ENCODE measurements at regions not wholly inside any gene's neighbourhood (a gene's known extent, or its start where the extent isn't known, plus 50 kb on each side); places are given as distances from the start of the nearest gene placed in this dataset.

GRCh38 chr5:111596705-111597104 lies 84.4 kb upstream of the STARD4 start:
- Histone ChIP-seq H4K5ac (ENCODE audit: low read depth, low read length) (no peak overlapping the region), H4K20me1 (ENCODE audit: insufficient read depth, low read length) (no peaks in the 10 kb centered on the region), H3K4me1 (ENCODE audit: control insufficient read depth, insufficient read depth, low read length) (no peaks in the 10 kb centered on the region), H4K91ac (ENCODE audit: insufficient read depth, low read depth, low read length) (no peak overlapping the region), H3K27me3 (ENCODE audit: control insufficient read depth, insufficient read depth, low read length) (peaks cover 16% of the 10 kb centered on the region), H2AK5ac (ENCODE audit: low read depth, low read length) (no peak overlapping the region), H3K79me1 (ENCODE audit: low read depth in 1 of 2, low read length in 2 of 2) (no peaks in the 10 kb centered on the region), H3K23ac (ENCODE audit: low read depth, low read length) (no peak overlapping the region), H2BK5ac (ENCODE audit: low read depth, low read length, poor library complexity, severe bottlenecking) (no peak overlapping the region), H3K9me1 (ENCODE audit: insufficient read depth, low read length) (no peaks in the 10 kb centered on the region), H3K4me3 (ENCODE audit: insufficient read depth, low read depth, low read length) (no peak overlapping the region), H3K18ac (ENCODE audit: low read depth, low read length) (no peak overlapping the region), H3K9me3 (ENCODE audit: control insufficient read depth, insufficient read depth, low read length) (no peaks in the 10 kb centered on the region; the same call in 1 of the 2 replicates), H2BK20ac (ENCODE audit: low read depth, low read length) (no peak overlapping the region), H3K14ac (replicated peaks; ENCODE audit: low read depth, low read length) (no peak overlapping the region), H3K4ac (ENCODE audit: low read depth, low read length) (no peak overlapping the region), H3K56ac (ENCODE audit: extremely low read depth, insufficient read depth, low read length) (no peak overlapping the region), H3K36me3 (ENCODE audit: control insufficient read depth, insufficient read depth, low read length) (no peaks in the 10 kb centered on the region), H2BK15ac (ENCODE audit: low read depth, low read length) (no peak overlapping the region), H2AK9ac (replicated peaks; ENCODE audit: low read depth, low read length, poor library complexity) (no peak overlapping the region), H2BK120ac (ENCODE audit: low read depth, low read length) (no peak overlapping the region), H3K9ac (ENCODE audit: low read depth, low read length) (no peak overlapping the region), H4K8ac (ENCODE audit: low read depth in 2 of 2, low read length in 2 of 2) (no peak overlapping the region), H3K27ac (ENCODE audit: insufficient read depth, low read length) (no peak overlapping the region), H3K4me2 (ENCODE audit: low read depth, low read length) (no peak overlapping the region), H2AFZ (replicated peaks; ENCODE audit: low read length, poor library complexity) (no peak overlapping the region)
- DNase-seq (no peak), ATAC-seq (ENCODE audit: low read depth) (no peak)
- in situ Hi-C loops (cut with MboI; ENCODE audit: low sequenced_read_pairs) (no loop called here), dilution Hi-C loops (cut with HindIII; ENCODE audit: low sequenced_read_pairs, unreplicated experiment) (no loop called here), intact Hi-C loops (cut with micrococcal nuclease) (no loop called here)
- TF ChIP-seq CEBPB (IDR thresholded peaks at IDR 0.05; ENCODE audit: low read depth, low read length) (no peak), SMC3 (IDR thresholded peaks at IDR 0.05; ENCODE audit: low read depth, low read length) (no peak), BHLHE40 (IDR thresholded peaks at IDR 0.05; ENCODE audit: low read depth, low read length) (no peak), RFX5 (IDR thresholded peaks at IDR 0.05; ENCODE audit: low read depth, low read length) (no peak), CTCF (conservative IDR thresholded peaks at IDR 0.05; ENCODE audit: low read depth, low read length) (no peak), ELK1 (IDR thresholded peaks at IDR 0.05; ENCODE audit: borderline replicate concordance, low read depth, low read length) (no peak), NFE2L2 (IDR thresholded peaks at IDR 0.05; ENCODE audit: low read depth, low read length) (no peak), FOS (IDR thresholded peaks at IDR 0.05; ENCODE audit: low read depth, low read length) (no peak)
- TF ChIP-seq, protein P1, sequence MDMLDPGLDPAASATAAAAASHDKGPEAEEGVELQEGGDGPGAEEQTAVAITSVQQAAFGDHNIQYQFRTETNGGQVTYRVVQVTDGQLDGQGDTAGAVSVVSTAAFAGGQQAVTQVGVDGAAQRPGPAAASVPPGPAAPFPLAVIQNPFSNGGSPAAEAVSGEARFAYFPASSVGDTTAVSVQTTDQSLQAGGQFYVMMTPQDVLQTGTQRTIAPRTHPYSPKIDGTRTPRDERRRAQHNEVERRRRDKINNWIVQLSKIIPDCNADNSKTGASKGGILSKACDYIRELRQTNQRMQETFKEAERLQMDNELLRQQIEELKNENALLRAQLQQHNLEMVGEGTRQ (IDR thresholded peaks at IDR 0.05; ENCODE audit: low read depth, low read length), result no peak
- WGBS, 2 experiments (ENCODE audit: extremely low coverage in 2 of 2, insufficient read length in 1 of 2), result 93% methylated on average over 3 of the region's 5 CpGs; no CpG with 5 or more reads in 1 of the 2 experiments
- CTCF ChIA-PET, result no interaction called here
- POLR2A ChIA-PET (ENCODE audit: unreplicated experiment), result no interaction called here
- no TSS peak for BruUV-seq (replicated peaks)

All from IMR-90 (cell line).